DMS79 treated with DMSO at 0.1 percent for 48 hours (cell line): ENCODE measurements at regions not wholly inside any gene's neighbourhood (a gene's known extent, or its start where the extent isn't known, plus 50 kb on each side); places are given as distances from the start of the nearest gene placed in this dataset.

Experiments
- DNase-seq: peaks from one replicate; lab custom pipeline; 2025; lab: John Stamatoyannopoulos, UW

- no peak for DNase-seq
Observed at GRCh38 chr3:117661818-117662095, 952.2 kb downstream of the TUSC7 start.

- DNase-seq: peak; percentile 93
Observed at GRCh38 chr3:117665296-117665695, 955.7 kb downstream of the TUSC7 start.

- peak; percentile 35 for DNase-seq
Observed at GRCh38 chr3:117666325-117666724, 956.7 kb downstream of the TUSC7 start.

GRCh38 chr3:117666812-117667211 is 957.2 kb downstream of the TUSC7 start:
- no peak for DNase-seq

- DNase-seq: no peak
Observed at GRCh38 chr3:117669774-117670173, 960.2 kb downstream of the TUSC7 start.

- DNase-seq: no peak
Observed at GRCh38 chr3:117671722-117672318, 962.2 kb downstream of the TUSC7 start.

- DNase-seq: no peak
Observed at GRCh38 chr3:117674321-117674720, 964.7 kb downstream of the TUSC7 start.

GRCh38 chr3:117681619-117682018 is 972.0 kb downstream of the TUSC7 start:
- DNase-seq: no peak

- no peak for DNase-seq
Observed at GRCh38 chr3:117687096-117687495, 977.5 kb downstream of the TUSC7 start.

GRCh38 chr3:117688583-117688982 is 979.0 kb downstream of the TUSC7 start:
- peak; percentile 98 for DNase-seq

GRCh38 chr3:117691526-117691925 is 981.9 kb downstream of the TUSC7 start:
- no peak for DNase-seq

GRCh38 chr3:117692416-117692995 is 982.9 kb downstream of the TUSC7 start:
- no peak for DNase-seq

GRCh38 chr3:117695321-117695720 is 985.7 kb downstream of the TUSC7 start:
- no peak for DNase-seq

- DNase-seq: no peak
Observed at GRCh38 chr3:117695871-117696645, 986.5 kb downstream of the TUSC7 start.

GRCh38 chr3:117696851-117697407 is 987.4 kb downstream of the TUSC7 start:
- DNase-seq: no peak

GRCh38 chr3:117699058-117699457 is 989.5 kb downstream of the TUSC7 start:
- no peak for DNase-seq

GRCh38 chr3:117700573-117701360 is 991.2 kb downstream of the TUSC7 start:
- DNase-seq: no peak

- DNase-seq: no peak
Observed at GRCh38 chr3:117705011-117705410, 995.4 kb downstream of the TUSC7 start.

GRCh38 chr3:117706037-117706436 is 996.5 kb downstream of the TUSC7 start:
- DNase-seq: no peak

GRCh38 chr3:117706756-117707155 is 997.2 kb downstream of the TUSC7 start:
- DNase-seq: no peak

- no peak for DNase-seq
Observed at GRCh38 chr3:117708601-117709000, 999.0 kb downstream of the TUSC7 start.

- no peak for DNase-seq
Observed at GRCh38 chr3:117709108-117709507, 999.5 kb downstream of the TUSC7 start.
